T-helper 9 cell (primary cell): ENCODE measurements at regions not wholly inside any gene's neighbourhood (a gene's known extent, or its start where the extent isn't known, plus 50 kb on each side); places are given as distances from the start of the nearest gene placed in this dataset.
"Not testable (repeated sequence)": the region's sequence is repeated elsewhere in the genome, so short reads cannot be mapped to it uniquely, and the experiment has no call there.

ENCODE experiments used
- DNase-seq: peaks from one replicate; pipeline ENCODE4 v3.0.0-alpha.2; 2020

GRCh38 chr2:22175003-22175402 lies 1051.2 kb downstream of the TDRD15 start:
- DNase-seq: no peak

GRCh38 chr2:22185251-22185650 lies 1061.5 kb downstream of the TDRD15 start:
- no peak for DNase-seq

GRCh38 chr2:22186261-22186828 lies 1062.6 kb downstream of the TDRD15 start:
- DNase-seq: not testable (repeated sequence)

- no peak for DNase-seq
Measured at GRCh38 chr2:22189893-22190480, 1066.2 kb downstream of the TDRD15 start.

GRCh38 chr2:22194218-22194617 lies 1070.5 kb downstream of the TDRD15 start:
- no peak for DNase-seq

- no peak for DNase-seq
Measured at GRCh38 chr2:22196806-22197205, 1073.0 kb downstream of the TDRD15 start.

- no peak for DNase-seq
Measured at GRCh38 chr2:22198381-22199283, 1074.9 kb downstream of the TDRD15 start.

- DNase-seq: no peak
Measured at GRCh38 chr2:22199994-22200393, 1076.2 kb downstream of the TDRD15 start.

GRCh38 chr2:22209545-22209944 lies 1085.8 kb downstream of the TDRD15 start:
- DNase-seq: no peak

GRCh38 chr2:22213237-22213636 lies 1089.5 kb downstream of the TDRD15 start:
- DNase-seq: no peak

- DNase-seq: no peak
Measured at GRCh38 chr2:22215517-22215916, 1091.7 kb downstream of the TDRD15 start.

- no peak for DNase-seq
Measured at GRCh38 chr2:22217881-22218280, 1094.1 kb downstream of the TDRD15 start.

GRCh38 chr2:22221006-22221405 lies 1097.2 kb downstream of the TDRD15 start:
- no peak for DNase-seq

GRCh38 chr2:22238967-22239366 lies 1115.2 kb downstream of the TDRD15 start:
- DNase-seq: no peak

- DNase-seq: no peak
Measured at GRCh38 chr2:22247466-22247865, 1123.7 kb downstream of the TDRD15 start.

- no peak for DNase-seq
Measured at GRCh38 chr2:22248851-22249250, 1125.1 kb downstream of the TDRD15 start.

- no peak for DNase-seq
Measured at GRCh38 chr2:22253171-22253570, 1129.4 kb downstream of the TDRD15 start.

GRCh38 chr2:22261165-22261564 lies 1123.8 kb upstream of the KLHL29 start:
- no peak for DNase-seq

GRCh38 chr2:22270341-22270740 lies 1114.6 kb upstream of the KLHL29 start:
- no peak for DNase-seq

- DNase-seq: no peak
Measured at GRCh38 chr2:22273853-22274252, 1111.1 kb upstream of the KLHL29 start.

GRCh38 chr2:22274661-22275060 lies 1110.3 kb upstream of the KLHL29 start:
- no peak for DNase-seq

GRCh38 chr2:22276696-22277095 lies 1108.3 kb upstream of the KLHL29 start:
- DNase-seq: no peak

- DNase-seq: no peak
Measured at GRCh38 chr2:22279541-22279940, 1105.4 kb upstream of the KLHL29 start.

- no peak for DNase-seq
Measured at GRCh38 chr2:22281033-22281432, 1103.9 kb upstream of the KLHL29 start.
